ENCODE measurements at regions not wholly inside any gene's neighbourhood (a gene's known extent, or its start where the extent isn't known, plus 50 kb on each side); places are given as distances from the start of the nearest gene placed in this dataset.

DNA sequence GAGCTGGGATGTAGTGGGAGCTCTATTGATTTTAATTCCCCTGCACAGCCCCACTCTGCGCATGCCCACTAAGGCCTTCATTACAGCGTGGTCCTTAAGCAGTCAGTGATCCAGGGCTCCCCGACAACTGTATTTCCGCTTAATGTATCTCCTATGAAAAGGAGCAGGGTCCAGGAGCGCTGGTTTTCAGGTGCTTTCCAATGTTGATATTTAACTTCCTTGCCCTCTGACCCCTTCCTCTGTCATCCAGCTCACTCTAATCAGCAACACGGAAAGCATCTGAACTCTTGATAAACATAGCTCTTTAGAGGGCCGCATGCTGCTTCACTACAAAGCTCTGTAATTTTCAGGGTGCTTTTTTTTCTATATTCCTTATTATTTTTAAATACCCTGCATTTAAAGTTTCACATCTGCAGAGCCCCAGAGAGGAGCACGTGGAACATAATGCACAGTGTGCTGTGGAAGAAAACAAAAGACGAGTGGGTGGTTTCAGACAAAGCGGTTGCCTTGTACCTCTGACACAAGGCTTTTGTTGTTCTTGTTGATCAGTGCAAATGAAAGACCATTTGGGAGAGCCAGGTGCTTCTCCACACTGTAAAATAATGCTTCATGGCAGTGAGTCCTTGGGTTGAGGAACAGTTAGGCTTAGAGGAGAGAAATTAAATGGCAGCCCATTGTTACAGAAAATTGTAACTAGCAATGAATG, 465.9 kb upstream of the CELF2 start:
- FAIRE-seq: no peak
- no peaks in the 10 kb centered on the region for H3K36me3 Mint-ChIP-seq (ENCODE audit: low read depth, unreplicated experiment)
- no peak overlapping the region for H3K27ac Mint-ChIP-seq (ENCODE audit: unreplicated experiment)
- H3K36me3 ChIP-seq (ENCODE audit: insufficient read depth, low read length): no peaks in the 10 kb centered on the region
- H3K4me1 ChIP-seq (ENCODE audit: insufficient read depth, low read length): no peaks in the 10 kb centered on the region
- H3K27me3 ChIP-seq (ENCODE audit: insufficient read depth, low read length): no peaks in the 10 kb centered on the region
- no peak overlapping the region for H3K9ac ChIP-seq (ENCODE audit: low read length)
- H3K4me3 Mint-ChIP-seq (ENCODE audit: unreplicated experiment): no peak overlapping the region
- H3K4me1 Mint-ChIP-seq (ENCODE audit: low read depth, unreplicated experiment): no peaks in the 10 kb centered on the region
- H3K27me3 Mint-ChIP-seq (ENCODE audit: low read depth, unreplicated experiment): no peaks in the 10 kb centered on the region
- H3K4me2 ChIP-seq (ENCODE audit: low read length): no peak overlapping the region
- H3K27ac ChIP-seq (ENCODE audit: low read depth, low read length): no peak overlapping the region
- TF ChIP-seq EZH2 (IDR thresholded peaks at IDR 0.05; ENCODE audit: insufficient read depth, low read length): no peak
- TF ChIP-seq, protein P1, sequence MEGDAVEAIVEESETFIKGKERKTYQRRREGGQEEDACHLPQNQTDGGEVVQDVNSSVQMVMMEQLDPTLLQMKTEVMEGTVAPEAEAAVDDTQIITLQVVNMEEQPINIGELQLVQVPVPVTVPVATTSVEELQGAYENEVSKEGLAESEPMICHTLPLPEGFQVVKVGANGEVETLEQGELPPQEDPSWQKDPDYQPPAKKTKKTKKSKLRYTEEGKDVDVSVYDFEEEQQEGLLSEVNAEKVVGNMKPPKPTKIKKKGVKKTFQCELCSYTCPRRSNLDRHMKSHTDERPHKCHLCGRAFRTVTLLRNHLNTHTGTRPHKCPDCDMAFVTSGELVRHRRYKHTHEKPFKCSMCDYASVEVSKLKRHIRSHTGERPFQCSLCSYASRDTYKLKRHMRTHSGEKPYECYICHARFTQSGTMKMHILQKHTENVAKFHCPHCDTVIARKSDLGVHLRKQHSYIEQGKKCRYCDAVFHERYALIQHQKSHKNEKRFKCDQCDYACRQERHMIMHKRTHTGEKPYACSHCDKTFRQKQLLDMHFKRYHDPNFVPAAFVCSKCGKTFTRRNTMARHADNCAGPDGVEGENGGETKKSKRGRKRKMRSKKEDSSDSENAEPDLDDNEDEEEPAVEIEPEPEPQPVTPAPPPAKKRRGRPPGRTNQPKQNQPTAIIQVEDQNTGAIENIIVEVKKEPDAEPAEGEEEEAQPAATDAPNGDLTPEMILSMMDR (IDR thresholded peaks at IDR 0.05; ENCODE audit: insufficient read depth, low read depth, low read length): no peak
- no peaks in the 10 kb centered on the region for H4K20me1 ChIP-seq (ENCODE audit: insufficient read depth, low read length)
- peaks cover 5% of the 10 kb centered on the region for H3K9me3 Mint-ChIP-seq (ENCODE audit: unreplicated experiment)
- no peak for DNase-seq (ENCODE audit: low read depth)
- H3K79me2 ChIP-seq (ENCODE audit: insufficient read depth, low read length): no peaks in the 10 kb centered on the region
- H3K9me3 ChIP-seq (ENCODE audit: insufficient read depth, low read depth, low read length): no peaks in the 10 kb centered on the region
- H3K4me3 ChIP-seq (ENCODE audit: insufficient read depth, low read depth, low read length): no peak overlapping the region
- H2AFZ ChIP-seq (ENCODE audit: low read depth, low read length): no peak overlapping the region

DNA sequence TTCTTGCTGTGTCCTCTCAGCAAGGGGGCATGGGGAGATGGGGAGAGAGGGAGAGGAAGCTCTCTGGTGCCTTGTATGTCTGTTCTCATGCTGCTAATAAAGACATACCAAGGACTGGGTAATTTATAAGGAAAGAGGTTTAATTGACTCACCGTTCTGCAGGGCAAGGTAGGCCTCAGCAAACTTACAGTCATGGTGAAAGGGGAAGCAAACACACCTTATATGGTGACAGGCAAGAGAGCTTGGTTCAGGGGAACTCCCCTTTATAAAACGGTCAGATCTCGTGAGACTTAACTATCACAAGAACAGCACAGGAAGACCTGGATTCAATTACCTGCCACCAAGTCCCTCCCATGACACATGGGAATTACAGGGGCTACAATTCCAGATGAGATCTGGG, 464.7 kb upstream of the CELF2 start:
- no peaks in the 10 kb centered on the region for H3K36me3 ChIP-seq (ENCODE audit: insufficient read depth, low read length)
- Mint-ChIP-seq H3K9me3 (ENCODE audit: unreplicated experiment) (peaks cover 5% of the 10 kb centered on the region), H3K36me3 (ENCODE audit: low read depth, unreplicated experiment) (no peaks in the 10 kb centered on the region), H3K4me1 (ENCODE audit: low read depth, unreplicated experiment) (no peaks in the 10 kb centered on the region), H3K4me3 (ENCODE audit: unreplicated experiment) (no peak overlapping the region), H3K27ac (ENCODE audit: unreplicated experiment) (no peak overlapping the region), H3K27me3 (ENCODE audit: low read depth, unreplicated experiment) (no peaks in the 10 kb centered on the region)
- TF ChIP-seq, protein P1 (IDR thresholded peaks at IDR 0.05; ENCODE audit: insufficient read depth, low read depth, low read length): no peak
- no peak for TF ChIP-seq EZH2 (IDR thresholded peaks at IDR 0.05; ENCODE audit: insufficient read depth, low read length)
- H2AFZ ChIP-seq (ENCODE audit: low read depth, low read length): no peak overlapping the region
- H3K27me3 ChIP-seq (ENCODE audit: insufficient read depth, low read length): no peaks in the 10 kb centered on the region
- H4K20me1 ChIP-seq (ENCODE audit: insufficient read depth, low read length): no peaks in the 10 kb centered on the region
- H3K4me3 ChIP-seq (ENCODE audit: insufficient read depth, low read depth, low read length): no peak overlapping the region
- FAIRE-seq (no peak), DNase-seq (ENCODE audit: low read depth) (no peak)
- no peak overlapping the region for H3K9ac ChIP-seq (ENCODE audit: low read length)
- no peak overlapping the region for H3K4me2 ChIP-seq (ENCODE audit: low read length)
- H3K79me2 ChIP-seq (ENCODE audit: insufficient read depth, low read length): no peaks in the 10 kb centered on the region
- H3K9me3 ChIP-seq (ENCODE audit: insufficient read depth, low read depth, low read length): no peaks in the 10 kb centered on the region
- no peak overlapping the region for H3K27ac ChIP-seq (ENCODE audit: low read depth, low read length)
- H3K4me1 ChIP-seq (ENCODE audit: insufficient read depth, low read length): no peaks in the 10 kb centered on the region

DNA sequence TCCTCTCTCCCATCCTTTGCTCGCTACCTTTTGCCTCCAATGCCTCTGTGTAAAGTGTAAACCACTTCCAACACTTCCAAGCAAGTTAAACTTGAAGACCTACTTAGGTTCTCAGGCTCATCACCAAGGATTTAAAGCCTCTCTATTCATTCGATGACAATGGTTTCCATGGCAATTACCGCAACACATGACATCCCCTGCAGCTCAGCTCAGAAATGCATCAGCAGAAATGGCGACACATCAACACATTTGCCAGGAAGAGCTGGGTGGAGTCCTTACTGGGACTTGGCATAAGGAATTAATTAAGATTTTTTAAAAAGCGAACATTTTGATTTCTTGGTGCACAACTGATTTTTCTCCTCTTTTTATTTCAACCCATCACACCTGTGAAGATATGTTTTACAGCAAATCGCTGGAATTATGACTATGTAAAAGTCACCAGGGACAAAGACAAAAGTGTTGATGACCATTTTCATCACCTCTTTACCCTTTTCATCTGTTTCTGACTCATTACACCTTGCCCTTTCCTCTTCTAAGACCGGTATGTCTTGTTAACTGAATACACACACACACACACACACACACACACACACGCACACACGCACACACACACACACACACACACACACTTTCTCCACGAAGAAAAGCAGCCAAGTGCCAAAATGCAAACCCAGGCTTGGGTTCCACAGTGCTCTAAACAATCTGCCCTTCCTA, 453.4 kb upstream of the CELF2 start:
- Histone ChIP-seq H3K27ac (ENCODE audit: low read depth, low read length) (no peak overlapping the region), H3K79me2 (ENCODE audit: insufficient read depth, low read length) (no peaks in the 10 kb centered on the region), H4K20me1 (ENCODE audit: insufficient read depth, low read length) (no peaks in the 10 kb centered on the region), H3K27me3 (ENCODE audit: insufficient read depth, low read length) (no peaks in the 10 kb centered on the region), H3K4me3 (ENCODE audit: insufficient read depth, low read depth, low read length) (no peak overlapping the region), H3K9me3 (ENCODE audit: insufficient read depth, low read depth, low read length) (no peaks in the 10 kb centered on the region), H3K36me3 (ENCODE audit: insufficient read depth, low read length) (no peaks in the 10 kb centered on the region), H2AFZ (ENCODE audit: low read depth, low read length) (no peak overlapping the region), H3K4me2 (ENCODE audit: low read length) (no peak overlapping the region), H3K4me1 (ENCODE audit: insufficient read depth, low read length) (no peaks in the 10 kb centered on the region), H3K9ac (ENCODE audit: low read length) (no peak overlapping the region)
- H3K36me3 Mint-ChIP-seq (ENCODE audit: low read depth, unreplicated experiment): no peaks in the 10 kb centered on the region
- no peak overlapping the region for H3K27ac Mint-ChIP-seq (ENCODE audit: unreplicated experiment)
- no peak for DNase-seq (ENCODE audit: low read depth)
- H3K4me3 Mint-ChIP-seq (ENCODE audit: unreplicated experiment): no peak overlapping the region
- no peaks in the 10 kb centered on the region for H3K4me1 Mint-ChIP-seq (ENCODE audit: low read depth, unreplicated experiment)
- H3K9me3 Mint-ChIP-seq (ENCODE audit: unreplicated experiment): no peaks in the 10 kb centered on the region
- no peak for TF ChIP-seq EZH2 (IDR thresholded peaks at IDR 0.05; ENCODE audit: insufficient read depth, low read length)
- TF ChIP-seq, protein P1 (IDR thresholded peaks at IDR 0.05; ENCODE audit: insufficient read depth, low read depth, low read length): no peak
- no peak for FAIRE-seq
- peaks cover 10% of the 10 kb centered on the region for H3K27me3 Mint-ChIP-seq (ENCODE audit: low read depth, unreplicated experiment)
